ENCODE measurements at regions not wholly inside any gene's neighbourhood (a gene's known extent, or its start where the extent isn't known, plus 50 kb on each side); places are given as distances from the start of the nearest gene placed in this dataset.

DNA sequence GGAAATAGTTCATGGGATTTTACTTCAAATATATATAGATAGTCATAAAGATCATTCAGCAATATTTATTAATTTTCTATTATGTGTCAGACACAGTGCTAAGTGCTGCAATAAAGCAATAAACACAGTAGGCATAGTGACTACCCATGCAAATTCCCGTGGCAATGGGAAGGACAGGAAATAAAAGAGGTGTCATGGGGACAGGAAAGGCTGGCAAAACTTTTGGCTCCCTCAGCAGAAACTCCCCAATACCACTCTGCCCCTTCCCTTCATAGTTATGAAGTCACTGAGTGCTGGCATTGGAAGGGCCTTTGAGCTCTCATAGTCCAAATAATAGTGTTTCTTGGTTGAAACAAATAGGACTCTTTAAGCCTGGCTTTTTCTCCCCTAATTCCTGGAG lies 104.4 kb upstream of the DPT start:
- Histone ChIP-seq H3K27me3 (ENCODE audit: control insufficient read depth, extremely low read depth, insufficient read depth, low read length) (no peaks in the 10 kb centered on the region), H3K9ac (ENCODE audit: control insufficient read depth, extremely low read depth, insufficient read depth, low read length) (no peak overlapping the region), H3K4me1 (ENCODE audit: control insufficient read depth, extremely low read depth, insufficient read depth, low read length) (no peaks in the 10 kb centered on the region), H3K4me3 (ENCODE audit: control insufficient read depth in 2 of 3, extremely low read depth in 1 of 3, insufficient read depth in 2 of 3, low read depth in 1 of 3, low read length in 3 of 3) (no peak overlapping the region), H4K20me1 (ENCODE audit: control insufficient read depth, extremely low read depth, insufficient read depth, low read length) (no peaks in the 10 kb centered on the region), H3K9me1 (ENCODE audit: control insufficient read depth, extremely low read depth, insufficient read depth, low read length) (no peaks in the 10 kb centered on the region), H3K9me3 (ENCODE audit: control insufficient read depth, low read depth, low read length) (no peaks in the 10 kb centered on the region), H3K79me2 (ENCODE audit: control insufficient read depth, insufficient read depth, low read length) (no peaks in the 10 kb centered on the region), H2AFZ (ENCODE audit: control insufficient read depth, low read length) (no peak overlapping the region), H3K36me3 (ENCODE audit: control insufficient read depth in 2 of 2, extremely low read depth in 1 of 2, insufficient read depth in 2 of 2, low read length in 2 of 2) (no peaks in the 10 kb centered on the region), H3K4me2 (ENCODE audit: control insufficient read depth, extremely low read depth, insufficient read depth, low read depth, low read length) (no peak overlapping the region), H3K27ac (ENCODE audit: control insufficient read depth, insufficient read depth, low read length) (no peak overlapping the region)
- TF ChIP-seq, protein P1, sequence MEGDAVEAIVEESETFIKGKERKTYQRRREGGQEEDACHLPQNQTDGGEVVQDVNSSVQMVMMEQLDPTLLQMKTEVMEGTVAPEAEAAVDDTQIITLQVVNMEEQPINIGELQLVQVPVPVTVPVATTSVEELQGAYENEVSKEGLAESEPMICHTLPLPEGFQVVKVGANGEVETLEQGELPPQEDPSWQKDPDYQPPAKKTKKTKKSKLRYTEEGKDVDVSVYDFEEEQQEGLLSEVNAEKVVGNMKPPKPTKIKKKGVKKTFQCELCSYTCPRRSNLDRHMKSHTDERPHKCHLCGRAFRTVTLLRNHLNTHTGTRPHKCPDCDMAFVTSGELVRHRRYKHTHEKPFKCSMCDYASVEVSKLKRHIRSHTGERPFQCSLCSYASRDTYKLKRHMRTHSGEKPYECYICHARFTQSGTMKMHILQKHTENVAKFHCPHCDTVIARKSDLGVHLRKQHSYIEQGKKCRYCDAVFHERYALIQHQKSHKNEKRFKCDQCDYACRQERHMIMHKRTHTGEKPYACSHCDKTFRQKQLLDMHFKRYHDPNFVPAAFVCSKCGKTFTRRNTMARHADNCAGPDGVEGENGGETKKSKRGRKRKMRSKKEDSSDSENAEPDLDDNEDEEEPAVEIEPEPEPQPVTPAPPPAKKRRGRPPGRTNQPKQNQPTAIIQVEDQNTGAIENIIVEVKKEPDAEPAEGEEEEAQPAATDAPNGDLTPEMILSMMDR (optimal IDR thresholded peaks at IDR 0.05 in 1 of 3, IDR thresholded peaks at IDR 0.05 in 1 of 3, conservative IDR thresholded peaks at IDR 0.05 in 1 of 3; ENCODE audit: extremely low read depth in 1 of 3, insufficient read depth in 2 of 3, low read length in 3 of 3) = no peak
- DNase-seq (ENCODE audit: low read depth, low spot score) (no peak), FAIRE-seq (no peak)
- dilution Hi-C loops (cut with MboI; ENCODE audit: extremely low pct_ligation_motif_present, low sequenced_read_pairs) = no loop called here

DNA sequence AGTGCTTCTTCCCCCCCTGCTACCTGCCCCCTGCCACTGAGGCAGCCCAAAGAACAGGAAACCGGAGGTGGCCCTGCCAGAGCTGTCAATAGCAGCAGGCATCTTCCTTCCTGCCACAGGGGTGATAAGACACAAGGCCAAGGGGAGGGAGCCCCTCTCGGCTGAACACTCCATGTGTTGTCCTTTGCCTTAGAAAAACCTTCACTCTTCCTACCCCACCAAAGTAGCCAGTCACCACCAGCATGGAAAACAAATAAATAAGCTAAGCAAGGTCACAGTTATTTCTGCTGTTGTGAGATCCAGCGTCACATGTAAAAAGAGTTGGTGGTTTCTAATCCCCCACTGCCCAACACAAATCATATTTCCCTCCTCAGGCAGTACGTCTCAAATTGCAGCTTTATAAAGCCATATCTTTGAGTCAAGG lies 104.8 kb upstream of the DPT start:
- no peaks in the 10 kb centered on the region for H3K9me3 ChIP-seq (ENCODE audit: control insufficient read depth, low read depth, low read length)
- H2AFZ ChIP-seq (ENCODE audit: control insufficient read depth, low read length) = no peak overlapping the region
- no peaks in the 10 kb centered on the region for H3K9me1 ChIP-seq (ENCODE audit: control insufficient read depth, extremely low read depth, insufficient read depth, low read length)
- H3K27me3 ChIP-seq (ENCODE audit: control insufficient read depth, extremely low read depth, insufficient read depth, low read length) = no peaks in the 10 kb centered on the region
- no peaks in the 10 kb centered on the region for H3K79me2 ChIP-seq (ENCODE audit: control insufficient read depth, insufficient read depth, low read length)
- no peak overlapping the region for H3K27ac ChIP-seq (ENCODE audit: control insufficient read depth, insufficient read depth, low read length)
- H3K4me1 ChIP-seq (ENCODE audit: control insufficient read depth, extremely low read depth, insufficient read depth, low read length) = no peaks in the 10 kb centered on the region
- TF ChIP-seq, protein P1 (optimal IDR thresholded peaks at IDR 0.05 in 1 of 3, IDR thresholded peaks at IDR 0.05 in 1 of 3, conservative IDR thresholded peaks at IDR 0.05 in 1 of 3; ENCODE audit: extremely low read depth in 1 of 3, insufficient read depth in 2 of 3, low read length in 3 of 3) = no peak
- no peak for TF ChIP-seq EZH2 (IDR thresholded peaks at IDR 0.05; ENCODE audit: low read length)
- dilution Hi-C loops (cut with MboI; ENCODE audit: extremely low pct_ligation_motif_present, low sequenced_read_pairs) = no loop called here
- no peaks in the 10 kb centered on the region for H3K36me3 ChIP-seq (ENCODE audit: control insufficient read depth in 2 of 2, extremely low read depth in 1 of 2, insufficient read depth in 2 of 2, low read length in 2 of 2)
- no peak for DNase-seq (ENCODE audit: low read depth, low spot score)
- no peak overlapping the region for H3K4me3 ChIP-seq (ENCODE audit: control insufficient read depth in 2 of 3, extremely low read depth in 1 of 3, insufficient read depth in 2 of 3, low read depth in 1 of 3, low read length in 3 of 3)
- FAIRE-seq = no peak
- H3K4me2 ChIP-seq (ENCODE audit: control insufficient read depth, extremely low read depth, insufficient read depth, low read depth, low read length) = no peak overlapping the region
- no peaks in the 10 kb centered on the region for H4K20me1 ChIP-seq (ENCODE audit: control insufficient read depth, extremely low read depth, insufficient read depth, low read length)
- no peak overlapping the region for H3K9ac ChIP-seq (ENCODE audit: control insufficient read depth, extremely low read depth, insufficient read depth, low read length)

Measured in keratinocyte (primary cell).